HL-60 (cell line): ENCODE measurements at regions not wholly inside any gene's neighbourhood (a gene's known extent, or its start where the extent isn't known, plus 50 kb on each side); places are given as distances from the start of the nearest gene placed in this dataset.

ENCODE experiments used
- CTCF ChIP-seq: IDR thresholded peaks from one replicate; pipeline ENCODE4 v1.5.1; 2011; ENCODE audit warnings: low read length, control low read depth, inconsistent platforms; ENCODE audit not compliant: insufficient read depth
- POLR2AphosphoS5 ChIP-seq: IDR thresholded peaks from 2 replicates; pipeline ENCODE4 v1.6.1; 2012; ENCODE audit warnings: low read depth
- TF ChIP-seq, protein P1 (sequence below): IDR thresholded peaks from 2 replicates; pipeline ENCODE4 v1.6.1; 2012; ENCODE audit warnings: low read depth; ENCODE audit not compliant: insufficient replicate concordance

GRCh38 chr10:106252541-106252940 is 912.0 kb downstream of the SORCS1 start:
- TF ChIP-seq CTCF, result no peak
- TF ChIP-seq POLR2AphosphoS5, result no peak
- TF ChIP-seq, protein P1, sequence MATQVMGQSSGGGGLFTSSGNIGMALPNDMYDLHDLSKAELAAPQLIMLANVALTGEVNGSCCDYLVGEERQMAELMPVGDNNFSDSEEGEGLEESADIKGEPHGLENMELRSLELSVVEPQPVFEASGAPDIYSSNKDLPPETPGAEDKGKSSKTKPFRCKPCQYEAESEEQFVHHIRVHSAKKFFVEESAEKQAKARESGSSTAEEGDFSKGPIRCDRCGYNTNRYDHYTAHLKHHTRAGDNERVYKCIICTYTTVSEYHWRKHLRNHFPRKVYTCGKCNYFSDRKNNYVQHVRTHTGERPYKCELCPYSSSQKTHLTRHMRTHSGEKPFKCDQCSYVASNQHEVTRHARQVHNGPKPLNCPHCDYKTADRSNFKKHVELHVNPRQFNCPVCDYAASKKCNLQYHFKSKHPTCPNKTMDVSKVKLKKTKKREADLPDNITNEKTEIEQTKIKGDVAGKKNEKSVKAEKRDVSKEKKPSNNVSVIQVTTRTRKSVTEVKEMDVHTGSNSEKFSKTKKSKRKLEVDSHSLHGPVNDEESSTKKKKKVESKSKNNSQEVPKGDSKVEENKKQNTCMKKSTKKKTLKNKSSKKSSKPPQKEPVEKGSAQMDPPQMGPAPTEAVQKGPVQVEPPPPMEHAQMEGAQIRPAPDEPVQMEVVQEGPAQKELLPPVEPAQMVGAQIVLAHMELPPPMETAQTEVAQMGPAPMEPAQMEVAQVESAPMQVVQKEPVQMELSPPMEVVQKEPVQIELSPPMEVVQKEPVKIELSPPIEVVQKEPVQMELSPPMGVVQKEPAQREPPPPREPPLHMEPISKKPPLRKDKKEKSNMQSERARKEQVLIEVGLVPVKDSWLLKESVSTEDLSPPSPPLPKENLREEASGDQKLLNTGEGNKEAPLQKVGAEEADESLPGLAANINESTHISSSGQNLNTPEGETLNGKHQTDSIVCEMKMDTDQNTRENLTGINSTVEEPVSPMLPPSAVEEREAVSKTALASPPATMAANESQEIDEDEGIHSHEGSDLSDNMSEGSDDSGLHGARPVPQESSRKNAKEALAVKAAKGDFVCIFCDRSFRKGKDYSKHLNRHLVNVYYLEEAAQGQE, result no peak
